AG10803 (cell line): ENCODE measurements at regions not wholly inside any gene's neighbourhood (a gene's known extent, or its start where the extent isn't known, plus 50 kb on each side); places are given as distances from the start of the nearest gene placed in this dataset.
A peak's percentile ranks its signal among the peaks of the same experiment; 100 is the strongest.

ENCODE experiments used
- DNase-seq: peaks from one replicate; pipeline ENCODE4 v3.0.0; 2010; ENCODE audit warnings: low read depth
- H3K4me3 ChIP-seq: 2 replicates; pipeline ENCODE4 v1.5.1; 2011; ENCODE audit warnings: mild to moderate bottlenecking, low read length, control low read depth
- TF ChIP-seq, protein P1 (sequence below): conservative IDR thresholded peaks from 2 replicates; pipeline ENCODE4 v1.5.1; 2011; ENCODE audit warnings: mild to moderate bottlenecking, low read length, control low read depth, inconsistent platforms

DNA sequence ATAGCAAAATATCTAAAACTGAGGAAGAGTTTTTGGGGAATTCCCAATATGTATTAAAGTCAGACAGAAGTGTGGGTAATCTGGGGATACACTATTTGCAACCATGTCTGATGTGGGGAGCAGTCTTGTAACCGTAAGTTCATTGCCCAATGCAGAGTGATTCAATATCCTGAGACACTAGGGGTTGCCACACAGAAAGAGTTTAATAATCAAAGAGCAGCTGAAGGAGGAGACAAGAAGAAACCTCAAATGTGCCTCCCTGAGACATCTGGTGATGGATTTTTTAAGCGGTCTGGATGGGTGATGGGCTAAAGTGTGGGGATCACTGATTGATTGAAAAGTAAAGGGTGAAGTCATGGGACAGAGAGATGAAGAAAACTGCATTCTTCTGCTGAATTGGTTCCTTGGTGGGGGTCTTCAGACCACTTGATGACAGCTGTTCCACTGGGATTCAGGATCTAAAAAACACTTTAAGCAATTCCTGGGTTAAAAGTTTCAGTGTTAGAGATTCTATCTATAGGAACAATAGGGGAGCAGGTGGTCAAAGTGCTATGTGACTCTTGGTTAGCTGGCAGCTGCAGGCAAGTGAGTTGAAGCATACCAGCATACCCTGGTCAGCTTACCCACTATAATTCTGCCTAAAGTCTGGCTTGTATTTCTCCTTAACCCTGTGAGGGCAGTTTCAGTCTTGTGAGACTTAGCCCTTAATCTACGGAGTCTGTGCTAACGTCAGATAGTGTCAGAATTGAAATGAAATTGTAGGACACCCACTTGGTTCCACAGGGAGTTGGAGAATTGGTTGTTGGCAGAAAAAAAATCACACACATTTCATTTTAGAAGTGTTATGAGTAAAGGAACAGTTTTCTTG lies 425.9 kb upstream of the TGFBR2 start:
- TF ChIP-seq, protein P1, sequence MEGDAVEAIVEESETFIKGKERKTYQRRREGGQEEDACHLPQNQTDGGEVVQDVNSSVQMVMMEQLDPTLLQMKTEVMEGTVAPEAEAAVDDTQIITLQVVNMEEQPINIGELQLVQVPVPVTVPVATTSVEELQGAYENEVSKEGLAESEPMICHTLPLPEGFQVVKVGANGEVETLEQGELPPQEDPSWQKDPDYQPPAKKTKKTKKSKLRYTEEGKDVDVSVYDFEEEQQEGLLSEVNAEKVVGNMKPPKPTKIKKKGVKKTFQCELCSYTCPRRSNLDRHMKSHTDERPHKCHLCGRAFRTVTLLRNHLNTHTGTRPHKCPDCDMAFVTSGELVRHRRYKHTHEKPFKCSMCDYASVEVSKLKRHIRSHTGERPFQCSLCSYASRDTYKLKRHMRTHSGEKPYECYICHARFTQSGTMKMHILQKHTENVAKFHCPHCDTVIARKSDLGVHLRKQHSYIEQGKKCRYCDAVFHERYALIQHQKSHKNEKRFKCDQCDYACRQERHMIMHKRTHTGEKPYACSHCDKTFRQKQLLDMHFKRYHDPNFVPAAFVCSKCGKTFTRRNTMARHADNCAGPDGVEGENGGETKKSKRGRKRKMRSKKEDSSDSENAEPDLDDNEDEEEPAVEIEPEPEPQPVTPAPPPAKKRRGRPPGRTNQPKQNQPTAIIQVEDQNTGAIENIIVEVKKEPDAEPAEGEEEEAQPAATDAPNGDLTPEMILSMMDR, result no peak; the same call in 1 of the 2 replicates
- H3K4me3 ChIP-seq, result no peak overlapping the region; the same call in 1 of the 2 replicates
- peak; percentile 87 for DNase-seq

- H3K4me3 ChIP-seq, result no peak overlapping the region
- DNase-seq, result no peak
- TF ChIP-seq, protein P1, result no peak
These were observed 425.3 kb upstream of the TGFBR2 start for GRCh38 chr3:30181178-30181465.

DNA sequence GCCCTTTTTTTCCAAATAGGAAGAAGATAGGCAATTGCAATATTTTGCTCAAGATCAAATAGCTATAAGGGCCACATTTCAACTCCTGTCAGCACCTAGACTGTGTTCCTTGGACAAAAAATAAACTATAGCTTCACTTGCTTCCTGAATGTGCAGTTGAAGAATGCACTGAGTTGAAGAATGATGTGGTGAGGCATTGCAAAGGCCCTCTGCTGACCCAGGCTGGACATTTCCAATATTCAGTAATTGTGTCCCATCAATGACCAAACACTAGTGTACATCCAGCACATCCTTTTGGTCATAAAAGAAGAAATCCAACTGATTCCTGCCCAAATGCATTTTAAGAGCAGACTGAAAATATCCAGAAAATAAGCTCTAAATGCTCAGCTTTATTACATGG lies 424.8 kb upstream of the TGFBR2 start:
- TF ChIP-seq, protein P1, result no peak
- no peak overlapping the region for H3K4me3 ChIP-seq
- peak; percentile 31 for DNase-seq

DNA sequence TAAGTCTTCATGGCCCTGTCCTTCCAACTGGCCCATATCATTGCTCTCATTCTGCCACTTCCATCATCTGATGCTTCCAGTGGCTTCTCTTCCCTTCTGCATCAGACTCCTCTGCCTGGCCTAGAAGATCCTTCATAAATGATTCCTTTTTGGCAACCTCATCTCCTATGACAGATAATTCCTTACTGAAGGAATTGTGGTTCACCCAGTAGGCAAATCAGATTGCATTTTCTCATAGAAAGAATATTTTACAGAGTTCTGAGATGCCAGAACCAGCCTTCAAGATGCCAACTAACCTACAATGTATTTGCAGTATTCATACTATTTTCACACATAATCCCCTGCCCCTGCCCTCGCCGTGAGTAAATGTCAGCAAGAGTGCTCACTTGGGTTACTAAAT lies 423.0 kb upstream of the TGFBR2 start:
- no peak for DNase-seq
- TF ChIP-seq, protein P1, result no peak
- no peak overlapping the region for H3K4me3 ChIP-seq

DNA sequence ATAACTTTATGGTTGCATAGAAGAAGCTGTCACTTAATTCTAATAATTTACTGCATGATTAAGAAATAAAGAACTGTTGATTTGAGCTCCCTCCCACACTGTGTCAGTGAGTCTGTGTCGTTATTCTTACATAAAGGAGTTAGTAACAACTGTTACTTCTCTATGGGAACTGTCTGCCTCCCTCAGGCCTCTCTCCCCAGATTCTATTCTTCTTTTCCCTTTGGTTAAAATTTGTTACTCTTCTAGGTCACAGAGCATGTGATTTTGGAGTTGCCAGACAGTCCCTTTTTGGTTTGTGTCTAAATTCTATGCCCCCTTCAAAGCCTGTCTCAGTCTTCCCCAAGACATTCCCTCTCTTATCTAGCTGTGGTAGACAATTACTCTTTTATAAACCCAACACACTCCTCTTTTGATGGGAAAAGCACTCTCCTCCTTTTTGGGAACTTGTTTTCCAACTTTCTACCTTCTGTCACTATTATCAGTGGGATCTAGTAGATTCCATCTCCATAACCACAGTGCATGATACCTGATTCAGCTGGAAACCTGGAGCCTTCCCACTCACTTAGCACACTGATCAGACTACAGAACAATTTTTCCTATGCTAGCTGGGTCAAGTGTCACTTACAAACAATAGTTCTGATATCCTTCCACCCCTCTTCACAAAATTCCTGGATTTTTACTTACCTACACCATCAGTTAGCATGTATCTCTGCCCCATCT lies 422.1 kb upstream of the TGFBR2 start:
- TF ChIP-seq, protein P1, result no peak
- no peak for DNase-seq
- no peak overlapping the region for H3K4me3 ChIP-seq

- DNase-seq, result no peak
- TF ChIP-seq, protein P1, result no peak
- H3K4me3 ChIP-seq, result no peak overlapping the region
These were observed 420.5 kb upstream of the TGFBR2 start for GRCh38 chr3:30185872-30186271.
